ENCODE measurements at regions not wholly inside any gene's neighbourhood (a gene's known extent, or its start where the extent isn't known, plus 50 kb on each side); places are given as distances from the start of the nearest gene placed in this dataset.

GRCh38 chrX:13179586-13179985 lies 135.2 kb upstream of the FAM9C start:
- no peak for TF ChIP-seq POLR2A (IDR thresholded peaks at IDR 0.05)
- TF ChIP-seq CTCF (IDR thresholded peaks at IDR 0.05), result no peak

All from body of pancreas (tissue), 4 donors.